GM21786 (cell line): ENCODE measurements at regions not wholly inside any gene's neighbourhood (a gene's known extent, or its start where the extent isn't known, plus 50 kb on each side); places are given as distances from the start of the nearest gene placed in this dataset.

Source experiments
- ATAC-seq: cut with Tn5 transposase; IDR thresholded peaks from one replicate; pipeline ENCODE4 v1.9.1; 2021; ENCODE audit not compliant: unreplicated experiment

DNA sequence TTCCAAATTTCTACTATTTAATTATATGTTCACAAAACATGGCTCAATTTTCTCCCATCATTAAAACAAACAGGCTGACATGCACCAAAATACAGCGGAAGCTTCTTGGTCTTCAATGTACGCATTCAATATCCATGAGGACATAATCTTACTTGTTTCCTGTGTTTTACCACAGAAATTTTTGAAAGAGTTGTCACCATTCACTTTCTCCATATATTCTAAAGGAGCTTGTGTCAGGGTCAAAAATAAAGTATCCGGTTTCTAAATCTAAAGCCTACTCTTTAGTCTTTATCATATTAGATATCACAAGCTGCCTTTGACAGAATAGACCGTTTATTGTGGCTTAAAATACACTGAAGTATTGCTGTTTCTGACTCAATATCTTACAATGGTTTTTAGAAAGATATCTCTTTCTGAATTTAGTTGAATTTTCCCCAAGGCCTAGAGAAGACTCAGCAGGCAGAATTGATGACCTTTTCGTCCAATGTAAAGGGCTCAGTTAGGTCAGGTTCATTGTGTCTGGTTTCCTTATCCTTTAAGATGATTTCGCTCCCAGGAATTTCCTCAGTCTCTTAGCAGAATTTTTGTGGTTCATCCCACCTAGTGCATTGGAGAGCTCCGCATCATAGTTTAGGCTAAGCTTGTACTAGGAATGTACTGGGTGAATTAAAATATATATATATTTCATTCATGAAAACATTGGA lies 717.2 kb downstream of the NCAM2 start:
- no peak for ATAC-seq

DNA sequence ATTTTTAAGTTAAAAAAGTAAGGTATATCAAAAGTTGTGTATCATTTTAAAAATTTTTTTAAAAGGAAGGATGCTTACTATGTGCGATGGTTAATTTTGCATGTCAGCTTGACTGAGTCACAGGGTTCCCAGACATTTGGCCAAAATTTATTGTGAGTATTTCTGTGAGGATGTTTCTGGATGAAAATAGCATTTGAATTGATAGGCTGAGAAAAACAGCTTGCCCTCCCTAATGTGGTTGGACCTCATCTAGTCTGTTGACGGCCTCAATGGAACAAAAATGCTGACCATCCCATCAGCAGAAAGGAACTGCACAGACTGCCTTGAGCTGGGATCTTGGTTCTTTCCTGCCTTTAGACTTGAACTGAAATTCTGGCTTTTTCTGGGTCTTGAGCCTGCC lies 724.5 kb downstream of the NCAM2 start:
- ATAC-seq, result no peak

DNA sequence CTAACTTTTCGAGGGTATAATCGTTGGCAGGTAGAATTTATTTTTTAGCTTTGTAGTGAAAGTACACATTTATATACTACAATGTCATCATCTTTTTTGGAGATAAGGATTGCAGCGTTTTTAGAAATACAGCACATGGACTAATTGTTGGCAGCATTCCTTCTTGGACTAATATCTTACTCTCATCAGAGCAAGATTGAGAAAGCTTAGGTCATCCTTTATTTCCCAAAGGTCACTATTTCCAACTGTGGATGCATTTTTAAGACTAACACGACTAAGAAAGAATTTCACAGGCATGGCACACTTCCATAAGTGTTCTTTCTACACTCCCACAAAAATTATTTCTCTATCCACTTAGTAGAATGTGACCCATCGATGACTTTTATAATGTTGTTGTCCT lies 732.3 kb downstream of the NCAM2 start:
- ATAC-seq, result no peak

DNA sequence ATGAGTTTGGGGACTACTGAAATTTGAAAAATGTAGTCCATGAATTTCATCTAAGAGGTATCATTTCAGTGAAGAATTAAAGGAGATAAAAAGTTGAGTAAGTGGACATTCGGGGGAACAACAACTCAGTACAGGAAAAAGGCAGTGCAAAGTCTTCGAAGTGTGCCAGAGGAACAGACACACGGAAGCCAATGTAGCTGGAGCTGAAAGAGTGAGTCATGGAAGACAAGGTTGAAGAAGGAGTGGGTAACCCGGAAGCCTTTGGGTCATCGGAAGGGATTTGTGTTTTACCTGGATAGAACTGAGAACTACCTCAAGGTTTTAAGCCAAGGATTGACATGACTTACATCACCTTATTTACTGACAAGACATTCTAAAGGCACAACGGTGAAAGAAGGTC lies 733.4 kb downstream of the NCAM2 start:
- no peak for ATAC-seq

DNA sequence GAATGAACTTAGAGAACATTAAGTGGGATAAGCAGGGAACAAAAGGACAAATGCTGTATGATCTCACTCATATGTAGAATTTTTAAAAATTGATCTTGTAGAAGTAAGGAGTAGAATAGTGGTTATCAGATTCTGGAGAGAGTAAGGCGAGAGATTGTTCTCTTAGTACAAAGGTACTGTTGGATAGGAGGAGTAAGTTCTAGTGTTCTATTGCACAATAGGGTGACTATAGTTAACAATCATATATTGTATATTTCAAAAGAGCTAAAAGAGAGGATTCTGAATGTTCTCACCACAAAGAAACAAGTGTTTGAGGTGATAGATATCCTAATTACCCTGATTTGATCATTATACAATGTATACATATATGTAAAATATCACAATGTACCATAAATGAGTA lies 735.9 kb downstream of the NCAM2 start:
- ATAC-seq, result no peak

DNA sequence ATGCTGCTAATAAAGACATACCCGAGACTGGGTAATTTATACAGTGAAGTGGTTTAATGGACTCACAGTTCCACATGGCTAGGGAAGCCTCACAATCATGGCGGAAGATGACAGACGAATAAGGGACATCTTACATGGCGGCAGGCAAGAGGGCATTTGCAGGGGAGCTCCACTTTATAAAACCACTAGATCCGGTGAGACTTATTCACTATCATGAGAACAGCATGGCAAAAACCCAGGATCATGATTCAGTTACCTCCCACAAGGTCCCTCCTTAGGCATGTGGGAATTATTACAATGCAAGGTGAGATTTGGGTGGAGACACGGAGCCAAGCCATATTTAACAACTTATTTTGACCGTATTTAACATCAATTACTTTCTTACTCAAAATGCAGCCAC lies 739.0 kb downstream of the NCAM2 start:
- ATAC-seq, result no peak

DNA sequence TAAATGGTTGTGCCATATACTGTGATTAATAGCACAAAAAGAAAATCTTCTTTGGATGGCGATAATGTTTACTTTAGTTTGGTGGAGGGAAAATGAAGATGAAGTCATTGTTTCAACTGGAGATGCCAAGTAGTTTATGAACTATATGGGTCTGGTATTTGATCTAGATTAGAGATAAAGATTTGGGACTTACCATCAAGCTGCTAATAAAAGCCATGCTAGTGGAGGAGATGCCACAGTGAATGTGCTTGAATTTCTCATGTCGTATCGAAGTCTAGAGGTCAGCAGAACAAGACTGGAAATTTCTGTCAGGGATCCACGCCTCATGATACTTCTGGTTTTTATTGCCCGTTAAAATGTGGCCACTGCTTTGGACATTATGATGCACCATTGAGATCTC lies 742.0 kb downstream of the NCAM2 start:
- no peak for ATAC-seq

DNA sequence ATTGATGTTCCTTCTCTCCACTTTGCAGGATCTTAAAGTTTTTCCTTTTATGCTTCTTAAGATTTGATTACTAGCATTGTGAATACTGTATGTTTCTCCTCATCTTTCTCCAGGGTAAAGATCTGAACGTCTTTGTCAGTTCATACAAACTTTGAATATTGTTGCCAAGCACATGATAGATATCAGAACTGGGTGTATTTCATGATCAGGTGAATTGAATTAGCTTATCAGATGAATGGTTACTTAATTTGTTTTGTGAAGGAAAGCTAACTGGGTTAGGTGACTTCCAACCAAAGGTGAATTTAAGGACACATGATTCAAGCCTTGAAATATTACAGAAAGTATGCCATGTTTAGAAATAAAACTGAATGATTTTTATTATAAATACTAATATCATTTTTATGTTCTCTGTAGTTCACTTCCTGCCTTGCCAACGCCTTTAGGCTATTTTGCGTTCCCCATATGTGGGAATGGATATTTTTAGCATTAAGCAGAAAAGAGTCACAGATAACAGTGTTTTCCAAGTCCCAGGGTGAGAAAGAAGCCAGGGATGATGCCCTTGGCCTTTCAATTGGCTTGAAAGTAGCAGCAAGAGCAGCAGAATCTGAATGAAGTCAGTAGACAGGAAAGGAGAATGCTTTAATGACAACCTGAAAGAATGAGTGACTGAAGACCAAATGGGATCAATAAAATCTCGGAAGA lies 752.1 kb downstream of the NCAM2 start:
- ATAC-seq, result no peak

DNA sequence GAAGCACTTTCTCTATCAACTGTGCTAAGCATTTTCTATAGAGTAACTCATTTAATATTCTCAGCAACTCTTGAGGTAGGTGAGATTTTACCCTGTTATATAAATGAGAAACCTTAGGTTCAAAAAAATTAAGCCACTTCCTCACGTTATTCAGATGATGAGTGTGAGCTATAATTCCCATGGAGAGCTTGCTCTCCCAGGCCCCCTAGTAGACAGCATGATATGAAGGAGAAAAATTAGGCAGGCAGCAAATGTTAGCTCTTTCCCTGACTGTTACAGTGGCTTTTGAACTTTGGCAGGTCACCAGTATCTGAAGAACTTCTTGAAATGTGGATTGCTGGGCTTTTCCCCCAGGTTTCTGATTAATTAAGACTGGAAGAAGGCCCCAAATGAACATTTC lies 753.1 kb downstream of the NCAM2 start:
- ATAC-seq, result no peak

DNA sequence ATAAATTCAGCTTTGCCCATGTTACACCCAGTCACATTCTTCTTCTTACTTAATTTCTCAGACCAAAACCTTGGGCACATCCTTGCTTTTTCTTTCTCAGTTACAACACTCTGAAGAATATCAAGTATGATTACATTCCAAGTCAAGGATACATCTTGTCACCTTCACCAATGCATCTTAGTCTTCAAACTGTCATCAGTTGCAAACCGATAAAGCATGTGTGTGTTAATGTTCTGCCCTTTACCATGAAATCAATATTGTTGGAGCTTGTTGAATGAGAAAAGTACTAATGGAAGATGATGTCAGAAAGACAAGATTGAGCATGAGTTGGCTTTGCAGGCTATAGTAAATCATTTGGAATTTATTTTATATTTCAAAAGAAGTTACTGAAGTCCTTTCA lies 764.6 kb downstream of the NCAM2 start:
- no peak for ATAC-seq

DNA sequence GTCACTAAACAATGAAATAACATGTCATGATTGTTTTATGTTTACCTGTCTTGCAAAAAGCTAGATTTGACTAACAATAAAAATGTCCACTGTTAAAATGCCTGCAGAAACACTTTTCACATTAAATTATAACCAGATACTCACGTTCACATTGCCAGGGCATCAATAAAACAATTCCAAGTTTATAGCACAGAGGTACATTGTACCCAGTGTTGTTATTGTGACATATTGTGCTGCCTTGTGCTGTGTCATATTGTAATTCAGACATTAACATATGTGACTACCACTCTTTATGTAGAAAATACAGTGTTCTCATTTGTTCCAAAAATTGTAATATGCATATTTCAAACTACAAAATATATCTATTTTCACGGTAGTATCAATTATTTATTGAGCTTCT lies 766.1 kb downstream of the NCAM2 start:
- no peak for ATAC-seq

DNA sequence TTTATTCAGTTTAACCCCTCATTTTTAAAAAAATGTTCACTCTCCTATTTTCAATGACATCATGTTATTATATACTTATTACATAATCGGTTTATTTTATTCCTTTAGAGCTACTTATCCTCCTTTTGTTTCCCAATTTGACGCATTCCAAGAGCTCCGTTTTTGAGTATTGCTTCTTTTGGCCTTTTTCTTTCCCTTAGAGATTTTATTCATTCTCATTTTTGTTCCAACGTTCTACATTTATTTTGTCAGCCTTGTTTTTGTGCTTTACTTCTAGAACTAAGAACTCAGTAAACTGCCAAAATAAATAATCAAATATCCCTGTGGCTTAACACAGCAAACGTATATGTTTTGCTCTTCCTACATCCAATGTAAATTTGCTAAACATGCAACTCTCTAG lies 769.1 kb downstream of the NCAM2 start:
- ATAC-seq, result no peak

DNA sequence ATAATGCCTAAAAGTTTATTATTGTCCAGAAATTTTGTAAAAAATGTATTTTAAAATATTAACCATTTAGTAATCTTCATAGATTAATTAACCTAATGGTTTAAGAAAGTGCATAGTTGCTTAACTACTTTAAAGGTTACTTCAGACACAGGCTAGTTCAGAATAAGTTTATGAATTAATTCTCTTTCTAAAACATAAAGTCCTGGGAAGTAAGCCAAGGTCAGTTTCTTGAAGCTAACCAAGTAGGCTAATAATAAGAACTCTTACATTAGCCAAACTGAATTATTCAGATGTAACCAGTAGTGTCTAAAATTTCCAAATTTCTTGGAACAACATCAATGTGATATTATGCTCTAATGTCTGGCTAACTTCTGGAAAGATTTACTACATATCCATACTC lies 790.4 kb downstream of the NCAM2 start:
- ATAC-seq, result no peak

DNA sequence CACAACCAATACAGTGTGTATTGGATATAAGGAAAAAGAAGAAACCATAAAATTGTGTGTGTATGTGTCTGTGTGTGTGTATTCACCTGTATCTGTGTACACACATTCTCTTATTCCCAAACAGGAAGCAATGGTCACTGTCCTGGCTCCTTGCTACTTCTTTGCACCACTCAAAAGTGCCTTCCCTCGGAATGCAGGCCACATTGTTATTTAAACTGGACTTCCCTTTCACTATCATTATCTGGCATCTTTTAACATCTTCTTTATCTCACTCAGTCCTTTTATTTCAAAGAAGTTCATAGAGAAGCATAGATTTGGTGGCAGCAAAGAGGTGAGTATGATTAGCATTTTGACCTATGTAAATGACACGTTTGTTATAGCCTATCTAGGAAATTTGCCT lies 803.7 kb downstream of the NCAM2 start:
- no peak for ATAC-seq

DNA sequence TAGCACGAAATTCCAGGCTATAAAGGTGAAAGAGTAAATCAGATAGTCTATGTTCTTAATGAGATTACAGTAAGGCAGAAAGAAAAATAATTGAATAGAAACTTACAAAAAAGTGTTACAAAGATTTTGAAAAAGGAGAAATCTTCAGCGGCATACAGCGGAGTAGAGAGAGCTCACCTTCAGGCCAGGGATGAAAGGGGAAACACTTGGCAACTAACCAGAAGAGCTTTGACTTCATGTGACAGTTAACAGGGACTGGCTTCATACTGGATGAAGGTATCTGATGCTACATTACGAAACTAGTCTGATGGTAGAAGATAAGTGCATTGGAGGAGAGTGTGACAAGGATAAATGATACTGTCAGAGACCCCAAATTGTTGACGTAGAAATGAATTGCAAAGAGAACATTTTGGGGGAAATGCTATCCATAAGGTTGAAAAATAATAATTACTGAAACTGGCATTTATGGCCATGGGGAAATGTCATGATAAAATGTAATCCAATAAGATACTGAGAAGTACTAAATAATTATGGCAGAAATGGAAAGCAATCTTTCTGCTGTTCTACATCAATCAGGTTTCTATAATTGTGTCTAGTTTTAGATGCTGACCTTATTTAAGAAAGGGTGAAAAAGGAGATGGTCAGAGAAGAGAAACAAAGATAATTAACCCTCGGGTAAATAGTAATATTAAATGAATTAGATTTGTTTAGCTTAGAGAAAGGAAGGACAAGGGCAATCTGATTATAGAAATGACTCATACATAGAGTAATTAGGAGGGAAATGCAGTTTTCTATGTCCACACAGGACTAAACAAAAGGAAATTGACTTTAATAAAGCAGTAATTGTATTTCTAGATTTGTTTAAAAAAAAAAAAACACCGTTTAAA lies 808.7 kb downstream of the NCAM2 start:
- ATAC-seq, result no peak

DNA sequence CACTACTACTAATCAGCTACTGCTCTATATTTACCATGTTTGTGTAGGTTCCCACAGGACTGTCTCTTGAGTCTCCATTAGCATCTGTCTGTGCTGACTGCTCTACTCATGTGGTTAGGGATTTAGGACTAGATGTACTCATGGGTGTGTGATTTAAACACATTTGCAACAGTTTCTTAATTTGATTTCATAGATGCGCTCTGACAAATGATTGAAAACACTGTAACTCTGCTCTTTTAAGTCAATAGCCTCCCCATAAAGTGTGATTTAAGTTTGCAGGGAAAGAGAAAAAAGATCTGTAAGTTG lies 809.3 kb downstream of the NCAM2 start:
- ATAC-seq, result no peak

DNA sequence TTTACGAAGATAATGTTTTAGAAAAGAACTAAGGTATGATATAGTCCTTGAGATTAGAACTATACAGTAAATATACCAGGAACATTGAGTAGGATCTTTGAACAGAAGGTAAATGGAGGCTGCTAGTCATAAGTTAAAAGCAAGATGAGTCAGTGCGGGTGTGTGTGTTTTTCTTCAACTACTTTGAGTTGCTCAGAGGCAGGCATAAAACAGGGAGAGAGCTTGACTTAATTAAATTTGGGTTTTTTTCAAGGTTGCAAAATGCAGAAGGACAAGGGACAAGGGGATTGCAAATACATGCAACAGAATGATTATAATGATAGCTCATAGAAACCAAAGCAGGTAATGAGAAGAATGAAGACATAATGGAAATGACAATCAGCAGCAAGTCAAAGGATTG lies 815.1 kb downstream of the NCAM2 start:
- no peak for ATAC-seq

DNA sequence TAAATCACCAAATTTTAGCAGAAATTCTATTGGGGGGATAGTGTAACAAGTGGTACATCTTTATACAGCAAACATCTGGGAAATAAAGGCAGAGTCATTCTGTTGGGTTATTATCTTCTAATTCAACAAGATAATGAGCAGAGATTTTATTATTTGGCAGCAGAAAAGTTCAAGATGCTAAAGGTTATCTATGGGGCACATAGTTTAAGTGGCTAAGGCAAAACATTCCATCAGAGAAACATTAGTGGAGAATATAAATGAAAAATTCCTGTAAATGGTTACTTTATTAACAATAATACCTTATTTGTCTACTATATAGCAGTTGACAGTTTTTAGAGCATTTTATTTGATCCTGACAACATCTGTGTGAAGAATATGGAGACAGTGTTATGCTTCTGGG lies 815.7 kb downstream of the NCAM2 start:
- ATAC-seq, result no peak

DNA sequence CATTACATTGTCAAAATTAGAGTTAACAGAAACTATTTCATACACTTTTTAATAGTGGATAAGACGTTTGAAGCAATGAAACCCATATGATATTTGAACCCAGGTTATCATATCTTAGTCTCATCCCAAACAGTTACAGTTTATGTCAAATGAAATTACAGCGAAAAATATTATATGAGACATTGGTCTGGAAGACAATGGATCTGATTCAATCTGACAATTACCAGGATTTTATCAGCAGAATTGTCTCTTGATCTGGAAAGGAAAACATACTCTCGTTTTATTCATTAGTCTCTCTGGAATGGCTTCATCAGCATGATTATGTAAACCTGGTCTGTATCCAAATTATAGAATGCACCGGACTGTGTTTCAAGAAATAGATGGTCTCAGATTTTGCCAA lies 818.6 kb downstream of the NCAM2 start:
- no peak for ATAC-seq

DNA sequence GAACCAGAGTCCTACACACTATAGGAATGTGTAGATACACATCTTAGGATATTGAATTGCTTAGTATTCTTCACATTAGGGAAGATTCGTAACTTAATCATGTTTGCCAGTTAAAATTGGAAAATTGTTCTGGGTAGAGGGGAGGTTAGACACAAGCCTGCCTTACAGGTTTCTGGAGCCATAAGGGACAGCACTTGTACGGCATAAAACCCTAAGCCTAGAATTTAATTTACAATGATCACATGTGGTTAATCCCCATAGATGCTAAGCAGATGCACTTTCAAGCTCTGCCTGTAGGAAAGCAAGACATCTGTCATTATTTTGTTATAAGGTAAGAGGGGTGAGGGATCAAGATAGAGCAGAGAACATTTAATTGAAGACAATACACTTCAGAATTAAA lies 820.7 kb downstream of the NCAM2 start:
- ATAC-seq, result no peak

DNA sequence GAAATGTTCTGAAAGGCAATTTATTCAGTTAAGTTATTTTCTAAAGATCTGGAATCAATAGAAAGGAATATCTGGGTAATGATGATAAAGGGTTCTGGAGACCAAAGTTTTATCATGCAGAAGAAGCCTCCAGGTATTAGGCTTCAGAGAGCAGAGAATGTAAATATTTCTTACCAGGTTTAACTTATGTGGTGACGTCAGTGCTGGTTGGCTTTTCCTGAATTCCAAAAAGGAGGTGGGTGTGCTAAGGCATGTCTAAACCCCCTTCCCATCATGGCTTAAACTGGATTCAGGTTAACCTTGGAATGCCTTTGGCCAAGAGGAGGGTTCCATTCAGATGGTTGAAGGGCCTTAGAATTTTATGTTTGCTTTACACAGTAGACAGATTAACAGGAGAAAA lies 829.9 kb downstream of the NCAM2 start:
- no peak for ATAC-seq

DNA sequence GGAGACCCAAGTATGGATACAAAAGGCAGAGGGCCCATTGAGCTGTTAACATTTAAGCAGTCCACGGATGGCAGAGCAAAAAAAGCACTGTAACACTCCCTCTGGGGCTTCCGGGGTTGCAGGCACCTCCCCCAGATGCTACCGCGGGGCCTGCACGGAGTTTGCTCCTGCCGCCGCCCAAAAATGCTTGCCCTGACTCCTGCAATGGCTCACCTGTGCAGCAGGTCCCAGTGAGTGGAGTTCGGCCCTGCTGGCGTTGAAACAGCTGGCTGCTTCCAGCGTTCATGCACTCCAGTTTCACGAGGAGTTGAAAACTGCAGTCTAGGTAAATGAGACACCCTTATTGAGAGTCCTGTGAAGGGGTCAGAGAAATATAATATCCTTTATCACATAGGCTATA lies 832.8 kb downstream of the NCAM2 start:
- ATAC-seq, result no peak
